HepG2 (cell line): ENCODE measurements at regions not wholly inside any gene's neighbourhood (a gene's known extent, or its start where the extent isn't known, plus 50 kb on each side); places are given as distances from the start of the nearest gene placed in this dataset.
"Not testable (repeated sequence)": the region's sequence is repeated elsewhere in the genome, so short reads cannot be mapped to it uniquely, and the experiment has no call there.

Source experiments
- ATAC-seq: fragments of 200-7000 bp; cut with Tn5 transposase; 3 replicates; pipeline ENCODE4 v1.9.1; 2020; ENCODE audit warnings: mild to moderate bottlenecking, moderate library complexity
- BruUV-seq: library from RNA; stranded (reverse); fragments of 400-500 nt; replicated peaks from 2 replicates; lab custom pipeline; 2021; lab: Mats Ljungman, UMichigan
- CTCF ChIA-PET: fragments of 300-600 bp; formaldehyde crosslinking; extraction: SDS; loops from one replicate; lab custom pipeline; 2021; ENCODE audit warnings: low total read pairs, inconsistent platforms, low intra/inter-chr PET ratio; lab: Yijun Ruan, JAX
- POLR2A ChIA-PET: fragments of 350-600 bp; sonication (Branson Sonifier 250); formaldehyde crosslinking; loops from one replicate; lab custom pipeline; 2020; ENCODE audit warnings: antibody characterized with exemption, inconsistent platforms; lab: Yijun Ruan, JAX
- DNase-seq: peaks from one replicate; pipeline ENCODE4 v3.0.0-alpha.2; 2015; ENCODE audit warnings: low spot score
- FAIRE-seq: peaks from 3 replicates; lab custom pipeline; 2011; peaks lifted over from hg19 to GRCh38; lab: Jason Lieb, UNC
- H2AFZ ChIP-seq: one replicate; pipeline ENCODE4 v1.6.1; 2011; ENCODE audit warnings: low read length, inconsistent platforms
- H3K27ac ChIP-seq: fragments of 300-600 bp; 3 replicates; pipeline ENCODE4 v1.8.0; 2011; ENCODE audit warnings: mixed run types, mild to moderate bottlenecking, mixed read lengths, low read length, inconsistent platforms; ENCODE audit not compliant: insufficient read depth; ENCODE audit errors: extremely low read length
- H3K27me3 ChIP-seq, 2 experiments: fragments of 200-600 bp in 1 of 2; 2 replicates in 1 of 2; 3 replicates in 1 of 2; pipeline versions ENCODE4 v1.6.0 to v1.8.0; 2011; ENCODE audit warnings: low read length in 2 of 2, mild to moderate bottlenecking in 2 of 2, moderate library complexity in 2 of 2, inconsistent platforms in 1 of 2; ENCODE audit not compliant: insufficient read depth in 2 of 2, control insufficient read depth in 1 of 2
- H3K36me3 ChIP-seq, 2 experiments: fragments of 200-600 bp in 1 of 2; replicated peaks in 1 of 2; 2 replicates in 1 of 2; 3 replicates in 1 of 2; pipeline versions ENCODE4 v1.5.1 to v1.8.0; 2011; ENCODE audit warnings: low read length in 2 of 2, inconsistent platforms in 1 of 2; ENCODE audit not compliant: insufficient read depth in 2 of 2, control insufficient read depth in 1 of 2
- H3K4me1 ChIP-seq: 2 replicates; pipeline ENCODE4 v1.5.1; 2012; ENCODE audit warnings: low read length, inconsistent platforms; ENCODE audit not compliant: insufficient read depth
- H3K4me2 ChIP-seq: 2 replicates; pipeline ENCODE4 v1.6.0; 2011; ENCODE audit warnings: low read depth, low read length, inconsistent platforms
- H3K4me3 ChIP-seq, 3 experiments: fragments of 200-600 bp in 1 of 3; sonication (generic), shearing (Covaris generic) in 1 of 3; replicated peaks in 1 of 3; 2 replicates each; pipeline ENCODE4 v1.5.1; 2011 to 2016; ENCODE audit warnings: low read length in 3 of 3, inconsistent platforms in 2 of 3, low read depth in 2 of 3, mild to moderate bottlenecking in 2 of 3, control low read depth in 1 of 3, mixed read lengths in 1 of 3; ENCODE audit not compliant: insufficient read depth in 1 of 3
- H3K79me2 ChIP-seq: one replicate; pipeline ENCODE4 v1.6.1; 2011; ENCODE audit warnings: low read length, inconsistent platforms; ENCODE audit not compliant: insufficient read depth
- H3K9ac ChIP-seq: 2 replicates; pipeline ENCODE4 v1.6.0; 2011; ENCODE audit warnings: mild to moderate bottlenecking, low read depth, low read length, inconsistent platforms; ENCODE audit not compliant: insufficient read depth
- H3K9me3 ChIP-seq: 2 replicates; pipeline ENCODE4 v1.5.1; 2012; ENCODE audit warnings: mild to moderate bottlenecking, low read length
- H4K20me1 ChIP-seq: 2 replicates; pipeline ENCODE4 v1.6.0; 2011; ENCODE audit warnings: inconsistent platforms, mild to moderate bottlenecking, low read length, moderate library complexity; ENCODE audit not compliant: insufficient read depth
- CENPT ChIP-seq: sonication (generic); formaldehyde crosslinking; IDR thresholded peaks from 2 replicates; pipeline ENCODE4 v1.8.0; 2022; ENCODE audit warnings: low read depth, mild to moderate bottlenecking, moderate library complexity, missing genetic modification reagents
- FOXA3 ChIP-seq: IDR thresholded peaks from 2 replicates; pipeline ENCODE4 v1.6.1; 2016; ENCODE audit warnings: missing genetic modification reagents, missing compliant biosample characterization
- ZNF34 ChIP-seq: sonication (generic); formaldehyde crosslinking; IDR thresholded peaks from 2 replicates; pipeline ENCODE4 v1.4.0; 2020; ENCODE audit warnings: mild to moderate bottlenecking, missing genetic modification reagents, borderline replicate concordance
- WGBS: methylation state at CpG from one replicate; pipeline ENCODE4 v1.1.6; 2017; ENCODE audit warnings: low lambda C conversion rate; 5-methylcytosine and 5-hydroxymethylcytosine counted together
- in situ Hi-C: cut with HindIII; loops from 2 replicates; pipeline ENCODE4 v1.10.0; 2017; ENCODE audit warnings: low pct_unique_long_range_greater_than_20kb; ENCODE audit not compliant: extremely low pct_ligation_motif_present
- intact Hi-C: fragments of 100-400 bp; cut with micrococcal nuclease; formaldehyde crosslinking; loops from one replicate; pipeline ENCODE4 v1.10.0; 2022; ENCODE audit not compliant: unreplicated experiment
- TF ChIP-seq, protein P1 (sequence below): sonication (generic); formaldehyde crosslinking; IDR thresholded peaks from 2 replicates; pipeline ENCODE4 v1.4.0; 2020; ENCODE audit warnings: missing genetic modification reagents

DNA sequence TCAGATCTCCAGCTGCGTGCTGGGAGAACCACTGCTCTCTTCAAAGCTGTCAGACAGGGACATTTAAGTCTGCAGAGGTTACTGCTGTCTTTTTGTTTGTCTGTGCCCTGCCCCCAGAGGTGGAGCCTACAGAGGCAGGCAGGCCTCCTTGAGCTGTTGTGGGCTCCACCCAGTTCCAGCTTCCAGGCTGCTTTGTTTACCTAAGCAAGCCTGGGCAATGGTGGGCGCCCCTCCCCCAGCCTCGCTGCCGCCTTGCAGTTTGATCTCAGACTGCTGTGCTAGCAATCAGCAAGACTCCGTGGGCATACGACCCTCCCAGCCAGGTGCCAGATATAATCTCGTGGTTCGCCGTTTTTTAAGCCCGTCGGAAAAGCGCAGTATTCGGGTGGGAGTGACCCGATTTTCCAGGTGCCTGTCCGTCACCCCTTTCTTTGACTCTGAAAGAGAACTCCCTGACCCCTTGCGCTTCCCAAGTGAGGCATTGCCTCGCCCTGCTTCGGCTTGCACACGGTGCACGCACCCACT is 288.2 kb downstream of the RASEF start:
- 64% methylated on average over 16 of the region's 20 CpGs for WGBS
- H3K27ac ChIP-seq, in situ Hi-C loops, H2AFZ ChIP-seq, BruUV-seq, H3K4me3 ChIP-seq, intact Hi-C loops, H3K27me3 ChIP-seq, H3K79me2 ChIP-seq, ATAC-seq, H3K4me1 ChIP-seq, DNase-seq, CTCF ChIA-PET, POLR2A ChIA-PET, H3K9me3 ChIP-seq, FAIRE-seq, H3K36me3 ChIP-seq, H3K4me2 ChIP-seq, H4K20me1 ChIP-seq, H3K9ac ChIP-seq: not testable (repeated sequence)

DNA sequence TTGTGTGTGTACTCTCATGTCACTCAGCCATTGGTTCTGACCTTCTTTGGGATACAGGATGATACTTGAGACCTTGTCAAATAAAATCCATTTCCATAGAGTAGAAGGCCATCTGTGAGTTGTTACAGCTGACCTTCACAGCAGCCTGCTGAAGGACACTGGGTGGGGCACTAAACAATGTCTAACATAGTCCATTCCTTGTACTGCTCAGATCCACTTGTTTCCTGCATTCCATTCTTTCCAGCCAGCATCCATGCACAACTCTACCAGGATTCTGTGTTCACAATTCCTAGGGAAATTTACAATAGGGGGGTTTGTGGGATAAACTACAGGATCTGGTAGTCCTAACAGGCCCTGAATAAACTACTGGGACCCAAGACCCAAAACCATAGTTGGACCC is 286.4 kb downstream of the RASEF start:
- ChIA-PET CTCF (no interaction called here), POLR2A (no interaction called here)
- ATAC-seq = no peak
- H3K36me3 ChIP-seq = no peaks in the 10 kb centered on the region
- TF ChIP-seq ZNF34 (no peak), CENPT (no peak), FOXA3 (CRISPR knock-in tag) (no peak)
- TF ChIP-seq, protein P1, sequence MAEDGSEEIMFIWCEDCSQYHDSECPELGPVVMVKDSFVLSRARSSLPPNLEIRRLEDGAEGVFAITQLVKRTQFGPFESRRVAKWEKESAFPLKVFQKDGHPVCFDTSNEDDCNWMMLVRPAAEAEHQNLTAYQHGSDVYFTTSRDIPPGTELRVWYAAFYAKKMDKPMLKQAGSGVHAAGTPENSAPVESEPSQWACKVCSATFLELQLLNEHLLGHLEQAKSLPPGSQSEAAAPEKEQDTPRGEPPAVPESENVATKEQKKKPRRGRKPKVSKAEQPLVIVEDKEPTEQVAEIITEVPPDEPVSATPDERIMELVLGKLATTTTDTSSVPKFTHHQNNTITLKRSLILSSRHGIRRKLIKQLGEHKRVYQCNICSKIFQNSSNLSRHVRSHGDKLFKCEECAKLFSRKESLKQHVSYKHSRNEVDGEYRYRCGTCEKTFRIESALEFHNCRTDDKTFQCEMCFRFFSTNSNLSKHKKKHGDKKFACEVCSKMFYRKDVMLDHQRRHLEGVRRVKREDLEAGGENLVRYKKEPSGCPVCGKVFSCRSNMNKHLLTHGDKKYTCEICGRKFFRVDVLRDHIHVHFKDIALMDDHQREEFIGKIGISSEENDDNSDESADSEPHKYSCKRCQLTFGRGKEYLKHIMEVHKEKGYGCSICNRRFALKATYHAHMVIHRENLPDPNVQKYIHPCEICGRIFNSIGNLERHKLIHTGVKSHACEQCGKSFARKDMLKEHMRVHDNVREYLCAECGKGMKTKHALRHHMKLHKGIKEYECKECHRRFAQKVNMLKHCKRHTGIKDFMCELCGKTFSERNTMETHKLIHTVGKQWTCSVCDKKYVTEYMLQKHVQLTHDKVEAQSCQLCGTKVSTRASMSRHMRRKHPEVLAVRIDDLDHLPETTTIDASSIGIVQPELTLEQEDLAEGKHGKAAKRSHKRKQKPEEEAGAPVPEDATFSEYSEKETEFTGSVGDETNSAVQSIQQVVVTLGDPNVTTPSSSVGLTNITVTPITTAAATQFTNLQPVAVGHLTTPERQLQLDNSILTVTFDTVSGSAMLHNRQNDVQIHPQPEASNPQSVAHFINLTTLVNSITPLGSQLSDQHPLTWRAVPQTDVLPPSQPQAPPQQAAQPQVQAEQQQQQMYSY (CRISPR knock-in tag) = 0 out of 2 replicates have a peak, but pooled peaks have one; percentile 65
- TF ChIP-seq, all 625 proteins: peak for 1
- H3K27ac ChIP-seq = no peak overlapping the region
- H3K4me2 ChIP-seq = no peak overlapping the region
- no peaks in the 10 kb centered on the region for H3K4me1 ChIP-seq
- DNase-seq = no peak
- H3K9ac ChIP-seq = no peak overlapping the region
- H3K79me2 ChIP-seq = no peaks in the 10 kb centered on the region
- no peaks in the 10 kb centered on the region for H3K9me3 ChIP-seq
- BruUV-seq = no TSS peak
- H4K20me1 ChIP-seq = no peaks in the 10 kb centered on the region
- in situ Hi-C loops (no loop called here), intact Hi-C loops (no loop called here)
- no peak for FAIRE-seq
- H3K4me3 ChIP-seq = no peak overlapping the region
- no peaks in the 10 kb centered on the region for H3K27me3 ChIP-seq
- no peak overlapping the region for H2AFZ ChIP-seq
